ENCODE measurements at regions not wholly inside any gene's neighbourhood (a gene's known extent, or its start where the extent isn't known, plus 50 kb on each side); places are given as distances from the start of the nearest gene placed in this dataset.

DNA sequence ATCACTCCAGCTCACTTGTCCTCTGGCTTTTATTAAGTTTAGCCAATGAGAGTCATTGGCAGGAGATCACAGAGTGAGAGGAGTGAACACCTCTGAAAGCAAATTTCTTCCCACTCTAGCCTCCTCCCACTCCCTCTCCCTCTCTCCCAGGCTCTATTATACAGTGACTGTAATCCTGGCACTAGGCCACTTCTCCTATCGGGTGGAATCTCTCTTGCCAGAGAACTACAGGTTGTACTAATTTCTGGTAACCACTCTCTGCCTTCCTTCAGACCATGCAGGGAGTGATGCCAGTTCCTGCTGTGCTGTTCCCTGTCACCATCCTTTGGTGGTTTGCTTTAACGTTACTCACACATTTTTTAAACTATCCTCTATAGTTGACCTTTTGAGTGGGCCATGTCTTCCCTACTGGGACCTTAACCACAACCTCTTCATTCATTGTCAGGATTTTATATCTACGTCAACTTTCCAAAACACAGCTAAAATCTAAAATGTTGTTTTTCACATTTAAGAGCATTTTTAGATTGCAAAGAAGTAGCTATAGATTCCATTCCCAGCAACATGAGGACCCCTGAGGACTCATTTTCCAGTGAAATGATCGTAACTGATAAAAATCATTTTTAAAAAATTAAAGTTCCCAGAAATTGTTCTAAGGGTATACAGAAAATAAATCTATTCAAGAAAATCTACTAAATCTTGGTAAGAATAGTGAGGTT is 217.1 kb downstream of the MREG start:
- TF ChIP-seq POLR2AphosphoS5 (IDR thresholded peaks at IDR 0.05; ENCODE audit: low read depth, low read length) (no peak), REST (IDR thresholded peaks at IDR 0.05; ENCODE audit: insufficient read depth in 1 of 2, low read depth in 2 of 2, low read length in 1 of 2) (no peak), SIN3A (IDR thresholded peaks at IDR 0.05; ENCODE audit: borderline replicate concordance, insufficient read depth, low read depth, low read length) (no peak), TCF7L2 (IDR thresholded peaks at IDR 0.05; ENCODE audit: low read depth, low read length) (no peak)
- TF ChIP-seq, protein P1, sequence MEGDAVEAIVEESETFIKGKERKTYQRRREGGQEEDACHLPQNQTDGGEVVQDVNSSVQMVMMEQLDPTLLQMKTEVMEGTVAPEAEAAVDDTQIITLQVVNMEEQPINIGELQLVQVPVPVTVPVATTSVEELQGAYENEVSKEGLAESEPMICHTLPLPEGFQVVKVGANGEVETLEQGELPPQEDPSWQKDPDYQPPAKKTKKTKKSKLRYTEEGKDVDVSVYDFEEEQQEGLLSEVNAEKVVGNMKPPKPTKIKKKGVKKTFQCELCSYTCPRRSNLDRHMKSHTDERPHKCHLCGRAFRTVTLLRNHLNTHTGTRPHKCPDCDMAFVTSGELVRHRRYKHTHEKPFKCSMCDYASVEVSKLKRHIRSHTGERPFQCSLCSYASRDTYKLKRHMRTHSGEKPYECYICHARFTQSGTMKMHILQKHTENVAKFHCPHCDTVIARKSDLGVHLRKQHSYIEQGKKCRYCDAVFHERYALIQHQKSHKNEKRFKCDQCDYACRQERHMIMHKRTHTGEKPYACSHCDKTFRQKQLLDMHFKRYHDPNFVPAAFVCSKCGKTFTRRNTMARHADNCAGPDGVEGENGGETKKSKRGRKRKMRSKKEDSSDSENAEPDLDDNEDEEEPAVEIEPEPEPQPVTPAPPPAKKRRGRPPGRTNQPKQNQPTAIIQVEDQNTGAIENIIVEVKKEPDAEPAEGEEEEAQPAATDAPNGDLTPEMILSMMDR (IDR thresholded peaks at IDR 0.05) = no peak
